Thyroid gland (tissue), 4 donors: ENCODE measurements at regions not wholly inside any gene's neighbourhood (a gene's known extent, or its start where the extent isn't known, plus 50 kb on each side); places are given as distances from the start of the nearest gene placed in this dataset.

Experiments used
- DNase-seq, 2 donors: peaks; one replicate each; pipeline ENCODE4 v3.0.0-alpha.2; 2019
- H3K27ac ChIP-seq, 3 donors: fragments of 200-600 bp; sonication (generic); 1 replicate in 2 of 3; 2 replicates in 1 of 3; pipeline ENCODE4 v1.5.1; 2016 to 2019; ENCODE audit warnings: mild to moderate bottlenecking in 1 of 3, moderate library complexity in 1 of 3
- H3K27me3 ChIP-seq: fragments of 200-600 bp; sonication (generic); one replicate; pipeline ENCODE4 v1.5.1; 2019
- H3K36me3 ChIP-seq, 2 donors: fragments of 200-600 bp; sonication (generic); one replicate each; pipeline ENCODE4 v1.5.1; 2016 to 2019
- H3K4me1 ChIP-seq, 2 donors: fragments of 200-600 bp; sonication (generic); one replicate each; pipeline ENCODE4 v1.5.1; 2017 to 2019
- H3K4me3 ChIP-seq, 3 donors: fragments of 200-600 bp; sonication (generic); replicated peaks in 1 of 3; 1 replicate in 2 of 3; 2 replicates in 1 of 3; pipeline ENCODE4 v1.5.1; 2016; ENCODE audit warnings: mild to moderate bottlenecking in 1 of 3
- H3K9me3 ChIP-seq: fragments of 200-600 bp; sonication (generic); one replicate; pipeline ENCODE4 v1.5.1; 2017
- POLR2A ChIP-seq, 2 donors: fragments of 450-650 bp; IDR thresholded peaks; one replicate each; pipeline ENCODE4 v1.6.1; 2017; ENCODE audit warnings: antibody characterized with exemption in 2 of 2, mild to moderate bottlenecking in 2 of 2, moderate library complexity in 1 of 2
- WGBS, 2 donors: methylation state at CpG; one replicate each; pipeline ENCODE4 v1.1.5; 2017; 5-methylcytosine and 5-hydroxymethylcytosine counted together
- intact Hi-C: fragments of 100-400 bp; cut with DNase I; formaldehyde crosslinking; loops from one replicate; pipeline ENCODE4 v1.15.1; 2023
- TF ChIP-seq, protein P1 (sequence below), 6 experiments: fragments of 200-600 bp in 3 of 6; fragments of 450-650 bp in 3 of 6; sonication (generic) in 3 of 6; IDR thresholded peaks; one replicate each; pipeline ENCODE4 v1.5.1; 2016 to 2019; ENCODE audit warnings: antibody characterized with exemption in 6 of 6, mild to moderate bottlenecking in 2 of 6, inconsistent platforms in 1 of 6, moderate library complexity in 1 of 6

DNA sequence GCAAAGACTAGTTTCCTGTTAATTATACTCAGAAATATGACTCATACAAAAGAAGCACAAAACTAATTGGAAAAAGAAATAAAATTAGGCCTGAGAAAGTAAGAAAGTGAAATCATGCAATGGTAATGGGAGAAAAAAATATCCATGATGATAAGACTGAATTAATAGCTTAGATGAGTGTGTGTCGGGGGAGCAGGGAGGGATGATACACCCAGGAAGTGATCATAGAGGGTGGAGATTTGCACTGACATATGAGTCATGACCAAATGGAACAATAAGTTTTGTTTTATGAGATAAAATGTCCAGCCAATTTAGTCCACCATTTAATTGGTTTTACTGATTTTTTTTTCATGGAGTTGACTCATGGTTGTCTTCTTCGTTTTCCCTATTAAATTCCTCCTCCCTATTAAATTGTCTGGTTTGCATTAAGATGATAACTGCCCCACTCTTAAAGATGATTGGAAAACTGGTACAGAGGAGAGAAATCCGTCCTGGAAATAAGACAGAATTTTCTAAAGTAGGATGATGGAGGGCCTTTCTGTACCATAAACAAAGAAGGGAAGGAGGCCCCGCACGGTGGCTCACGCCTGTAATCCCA is 111.7 kb upstream of the KCNJ6 start:
- no peaks in the 10 kb centered on the region for H3K27me3 ChIP-seq
- WGBS, 2 donors, result 84 to 89% methylated on average over 5 to 6 of the region's 6 CpGs
- H3K27ac ChIP-seq, result no peak overlapping the region
- H3K4me1 ChIP-seq, result no peaks in the 10 kb centered on the region
- no peaks in the 10 kb centered on the region for H3K9me3 ChIP-seq
- H3K4me3 ChIP-seq, result no peak overlapping the region
- TF ChIP-seq, protein P1, sequence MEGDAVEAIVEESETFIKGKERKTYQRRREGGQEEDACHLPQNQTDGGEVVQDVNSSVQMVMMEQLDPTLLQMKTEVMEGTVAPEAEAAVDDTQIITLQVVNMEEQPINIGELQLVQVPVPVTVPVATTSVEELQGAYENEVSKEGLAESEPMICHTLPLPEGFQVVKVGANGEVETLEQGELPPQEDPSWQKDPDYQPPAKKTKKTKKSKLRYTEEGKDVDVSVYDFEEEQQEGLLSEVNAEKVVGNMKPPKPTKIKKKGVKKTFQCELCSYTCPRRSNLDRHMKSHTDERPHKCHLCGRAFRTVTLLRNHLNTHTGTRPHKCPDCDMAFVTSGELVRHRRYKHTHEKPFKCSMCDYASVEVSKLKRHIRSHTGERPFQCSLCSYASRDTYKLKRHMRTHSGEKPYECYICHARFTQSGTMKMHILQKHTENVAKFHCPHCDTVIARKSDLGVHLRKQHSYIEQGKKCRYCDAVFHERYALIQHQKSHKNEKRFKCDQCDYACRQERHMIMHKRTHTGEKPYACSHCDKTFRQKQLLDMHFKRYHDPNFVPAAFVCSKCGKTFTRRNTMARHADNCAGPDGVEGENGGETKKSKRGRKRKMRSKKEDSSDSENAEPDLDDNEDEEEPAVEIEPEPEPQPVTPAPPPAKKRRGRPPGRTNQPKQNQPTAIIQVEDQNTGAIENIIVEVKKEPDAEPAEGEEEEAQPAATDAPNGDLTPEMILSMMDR (IDR thresholded peaks at IDR 0.05), result no peak
- no peak for TF ChIP-seq POLR2A (IDR thresholded peaks at IDR 0.05)
- H3K36me3 ChIP-seq, result no peaks in the 10 kb centered on the region
- DNase-seq, result no peak
- intact Hi-C loops, result no loop called here

DNA sequence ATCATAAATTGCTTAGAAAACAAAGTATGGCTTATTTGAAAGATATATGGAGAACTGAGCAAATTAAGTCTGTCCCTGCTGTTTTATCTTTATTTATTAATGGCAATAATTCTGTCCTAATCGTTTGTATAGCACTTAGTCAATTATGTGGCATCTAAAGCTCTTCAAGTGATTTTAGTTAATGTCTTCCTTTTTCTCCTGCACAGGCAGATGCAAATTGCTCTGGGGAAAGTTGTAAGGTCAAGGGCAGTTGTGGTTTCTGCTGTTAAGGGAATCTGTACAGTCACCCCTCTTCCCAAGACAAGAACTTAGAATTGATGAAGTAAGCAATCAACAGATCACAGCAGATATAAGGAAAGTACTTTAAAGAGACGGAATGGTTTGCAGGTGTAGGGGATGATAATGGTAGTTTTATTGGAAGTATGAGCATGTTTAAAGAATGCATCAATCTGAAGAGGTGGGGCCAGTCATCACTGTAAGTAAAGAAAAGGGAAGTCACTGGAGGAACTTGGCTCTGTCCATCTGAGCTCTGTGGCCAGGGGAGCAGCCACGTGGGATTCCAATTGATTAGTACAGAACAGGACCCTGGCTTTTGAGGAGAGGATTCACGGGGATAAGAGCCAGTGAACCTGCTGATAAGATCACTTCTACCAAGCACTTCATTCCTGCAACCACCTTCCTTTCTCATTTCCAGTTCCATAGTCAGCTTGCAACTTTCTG is 116.0 kb upstream of the KCNJ6 start:
- H3K36me3 ChIP-seq, result no peaks in the 10 kb centered on the region
- no peak overlapping the region for H3K27ac ChIP-seq
- H3K4me3 ChIP-seq, result no peak overlapping the region
- 50 to 54% methylated on average over 4 of the region's 4 CpGs for WGBS, 2 donors
- no peaks in the 10 kb centered on the region for H3K9me3 ChIP-seq
- DNase-seq, result no peak
- no peaks in the 10 kb centered on the region for H3K4me1 ChIP-seq
- TF ChIP-seq, protein P1 (IDR thresholded peaks at IDR 0.05), result no peak
- no peak for TF ChIP-seq POLR2A (IDR thresholded peaks at IDR 0.05)
- H3K27me3 ChIP-seq, result peaks cover 3% of the 10 kb centered on the region
- intact Hi-C loops, result no loop called here

DNA sequence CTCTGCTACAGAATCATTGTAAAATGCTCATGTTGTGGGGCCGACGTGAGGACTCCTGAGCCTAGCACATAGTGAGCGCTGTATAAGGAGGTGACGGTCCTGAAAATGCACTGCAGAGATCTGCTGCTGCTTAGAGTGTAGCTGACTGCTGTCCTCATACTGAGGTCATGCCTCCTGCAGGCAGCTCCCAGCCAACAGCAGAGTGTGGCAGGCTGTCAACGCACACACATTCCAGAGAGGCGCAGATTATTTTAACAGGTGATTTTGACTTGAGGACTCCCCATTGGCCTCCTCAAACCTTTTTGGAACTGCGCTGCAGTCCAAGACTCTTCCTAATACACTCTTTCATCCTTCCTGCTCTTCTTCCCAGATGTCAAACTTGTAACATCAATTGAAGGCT is 119.8 kb upstream of the KCNJ6 start:
- H3K27ac ChIP-seq, result no peak overlapping the region
- H3K9me3 ChIP-seq, result no peaks in the 10 kb centered on the region
- intact Hi-C loops, result no loop called here
- no peaks in the 10 kb centered on the region for H3K36me3 ChIP-seq
- H3K4me1 ChIP-seq, result no peaks in the 10 kb centered on the region
- 87 to 91% methylated on average over 7 of the region's 7 CpGs for WGBS, 2 donors
- peaks cover 3% of the 10 kb centered on the region for H3K27me3 ChIP-seq
- no peak for TF ChIP-seq POLR2A (IDR thresholded peaks at IDR 0.05)
- TF ChIP-seq, protein P1 (IDR thresholded peaks at IDR 0.05), result no peak
- DNase-seq, result no peak
- H3K4me3 ChIP-seq, result no peak overlapping the region

DNA sequence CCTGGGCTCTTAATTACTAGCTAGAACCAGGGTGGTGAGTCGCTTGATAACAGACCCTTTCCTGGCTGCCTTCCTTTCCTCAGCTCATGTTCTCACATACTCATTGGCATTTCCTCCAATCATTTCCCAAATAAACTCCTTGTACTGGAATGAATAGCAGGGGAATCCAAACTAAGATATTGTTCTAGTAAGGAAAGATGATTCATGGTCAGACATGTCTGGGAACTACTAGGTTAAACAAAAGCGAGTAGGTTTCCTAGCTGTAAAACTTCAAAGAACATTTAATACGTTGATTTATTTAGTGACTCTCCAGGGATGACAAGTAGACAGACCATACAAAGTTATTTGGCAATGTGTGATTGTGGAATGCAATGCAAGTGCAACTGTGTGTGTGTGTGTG is 121.2 kb upstream of the KCNJ6 start:
- DNase-seq, result no peak
- Histone ChIP-seq H3K27me3 (peaks cover 3% of the 10 kb centered on the region), H3K36me3 (no peaks in the 10 kb centered on the region), H3K4me1 (no peaks in the 10 kb centered on the region), H3K4me3 (no peak overlapping the region), H3K9me3 (no peaks in the 10 kb centered on the region), H3K27ac (no peak overlapping the region)
- intact Hi-C loops, result no loop called here
- TF ChIP-seq POLR2A (IDR thresholded peaks at IDR 0.05), result no peak
- TF ChIP-seq, protein P1 (IDR thresholded peaks at IDR 0.05), result no peak
- WGBS, 2 donors, result 55 to 69% methylated on average over 3 of the region's 3 CpGs

DNA sequence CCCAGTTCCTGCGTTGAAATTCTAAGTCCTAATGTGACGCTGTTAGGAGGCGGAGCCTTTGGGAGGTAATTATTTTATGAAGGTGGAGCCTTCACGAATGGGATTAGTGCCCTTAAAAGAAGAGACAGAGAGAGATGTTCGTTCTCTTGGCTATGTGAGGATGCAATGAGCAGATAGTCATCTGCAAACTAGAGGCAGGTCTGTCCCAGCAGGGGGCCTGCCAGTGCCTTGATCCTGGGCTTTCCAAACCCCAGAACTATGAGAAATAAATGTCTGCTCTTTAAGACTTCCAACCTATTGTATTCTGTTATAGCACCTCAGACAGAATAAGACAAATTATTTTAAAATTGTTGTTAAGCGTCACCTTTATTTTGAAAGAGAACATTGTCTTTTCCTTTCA is 123.1 kb upstream of the KCNJ6 start:
- 79 to 86% methylated on average over 6 of the region's 6 CpGs for WGBS, 2 donors
- Histone ChIP-seq H3K9me3 (no peaks in the 10 kb centered on the region), H3K36me3 (no peaks in the 10 kb centered on the region), H3K27ac (no peak overlapping the region), H3K4me1 (no peaks in the 10 kb centered on the region), H3K4me3 (no peak overlapping the region), H3K27me3 (peaks cover 3% of the 10 kb centered on the region)
- intact Hi-C loops, result no loop called here
- TF ChIP-seq POLR2A (IDR thresholded peaks at IDR 0.05), result no peak
- TF ChIP-seq, protein P1 (IDR thresholded peaks at IDR 0.05), result no peak
- no peak for DNase-seq
